IPS-18a (cell line): ENCODE measurements at regions not wholly inside any gene's neighbourhood (a gene's known extent, or its start where the extent isn't known, plus 50 kb on each side); places are given as distances from the start of the nearest gene placed in this dataset.

Source experiments
- H3K27ac ChIP-seq: one replicate; pipeline ENCODE4 v1.5.1; 2013; ENCODE audit warnings: low read length
- H3K27me3 ChIP-seq: one replicate; pipeline ENCODE4 v1.6.1; 2013; ENCODE audit warnings: mild to moderate bottlenecking, low read length; ENCODE audit not compliant: control insufficient read depth, insufficient read depth
- H3K36me3 ChIP-seq: one replicate; pipeline ENCODE4 v1.6.1; 2013; ENCODE audit warnings: low read depth, low read length; ENCODE audit not compliant: control insufficient read depth
- H3K4me1 ChIP-seq: one replicate; pipeline ENCODE4 v1.6.1; 2013; ENCODE audit warnings: low read depth, low read length; ENCODE audit not compliant: control insufficient read depth
- H3K4me3 ChIP-seq: one replicate; pipeline ENCODE4 v1.5.1; 2013; ENCODE audit warnings: low read length
- H3K9ac ChIP-seq: one replicate; pipeline ENCODE4 v1.6.1; 2013; ENCODE audit warnings: mild to moderate bottlenecking, low read length, moderate library complexity
- H3K9me3 ChIP-seq: one replicate; pipeline ENCODE4 v1.6.1; 2013; ENCODE audit warnings: low read depth, low read length; ENCODE audit not compliant: control insufficient read depth

DNA sequence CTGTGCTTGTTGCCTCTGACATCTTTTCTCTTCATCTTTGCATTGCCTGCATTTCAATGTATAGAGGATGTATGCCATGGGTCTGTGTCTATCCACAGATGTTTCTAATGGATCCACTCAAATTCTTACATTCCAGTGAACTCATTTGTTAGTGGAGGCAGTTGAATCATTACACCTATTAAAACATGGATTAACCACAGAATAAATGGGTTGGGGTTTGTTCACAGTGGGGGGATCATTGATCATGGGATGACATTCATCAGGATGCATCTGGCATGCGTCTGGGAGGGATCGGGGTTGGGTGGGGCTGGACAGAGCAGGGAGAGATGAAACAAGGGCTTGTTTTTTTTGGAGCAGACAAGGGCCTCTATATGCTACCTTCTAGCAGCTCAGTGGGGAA is 182.5 kb downstream of the RHOU start:
- H3K36me3 ChIP-seq, result no peaks in the 10 kb centered on the region
- no peaks in the 10 kb centered on the region for H3K9me3 ChIP-seq
- H3K27me3 ChIP-seq, result no peaks in the 10 kb centered on the region
- no peak overlapping the region for H3K9ac ChIP-seq
- H3K4me3 ChIP-seq, result no peak overlapping the region
- peaks cover 8% of the 10 kb centered on the region for H3K4me1 ChIP-seq
- H3K27ac ChIP-seq, result no peak overlapping the region

DNA sequence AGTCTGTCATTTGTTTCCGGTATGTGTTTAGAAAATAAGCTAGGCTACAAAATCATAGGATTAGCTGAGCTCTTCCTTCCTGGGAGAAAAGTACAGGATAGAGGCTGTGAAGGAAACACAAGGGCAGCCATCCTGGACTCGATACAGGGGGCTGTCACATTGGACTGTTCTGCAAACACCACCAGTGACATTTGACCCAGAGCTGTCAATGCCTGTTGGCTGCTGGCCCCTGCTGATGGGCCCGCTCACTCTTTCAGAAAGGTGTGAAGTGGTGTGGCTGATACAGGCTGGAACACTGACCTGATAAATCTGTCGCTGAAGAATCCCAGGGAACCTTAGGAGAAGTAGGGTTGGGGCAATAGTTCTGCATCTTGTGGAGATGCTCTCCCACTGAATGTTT is 183.1 kb downstream of the RHOU start:
- H3K4me1 ChIP-seq, result peaks cover 8% of the 10 kb centered on the region
- no peak overlapping the region for H3K4me3 ChIP-seq
- H3K9me3 ChIP-seq, result no peaks in the 10 kb centered on the region
- H3K27me3 ChIP-seq, result no peaks in the 10 kb centered on the region
- no peak overlapping the region for H3K9ac ChIP-seq
- H3K27ac ChIP-seq, result no peak overlapping the region
- H3K36me3 ChIP-seq, result no peaks in the 10 kb centered on the region

DNA sequence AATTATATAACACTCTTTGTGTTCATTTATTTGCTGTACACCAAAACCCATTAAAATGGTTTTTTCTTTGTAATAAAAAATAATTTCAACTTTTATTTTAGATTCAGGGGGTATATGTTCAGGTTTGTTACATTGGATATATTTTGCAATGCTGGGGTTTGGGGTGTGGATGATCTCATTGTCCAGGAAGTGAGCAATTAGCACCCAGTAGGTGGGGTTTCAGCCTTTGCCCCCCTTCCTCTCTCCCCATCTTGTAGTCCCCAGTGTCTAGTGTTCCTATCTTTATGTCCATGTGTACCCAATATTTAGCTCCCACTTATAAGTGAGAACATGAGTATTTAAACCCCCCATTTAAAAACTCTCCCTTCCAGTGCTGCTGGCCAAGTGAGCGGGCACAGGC is 184.6 kb downstream of the RHOU start:
- no peaks in the 10 kb centered on the region for H3K27me3 ChIP-seq
- H3K4me1 ChIP-seq, result no peaks in the 10 kb centered on the region
- no peak overlapping the region for H3K9ac ChIP-seq
- no peak overlapping the region for H3K4me3 ChIP-seq
- H3K36me3 ChIP-seq, result no peaks in the 10 kb centered on the region
- H3K27ac ChIP-seq, result no peak overlapping the region
- H3K9me3 ChIP-seq, result no peaks in the 10 kb centered on the region

DNA sequence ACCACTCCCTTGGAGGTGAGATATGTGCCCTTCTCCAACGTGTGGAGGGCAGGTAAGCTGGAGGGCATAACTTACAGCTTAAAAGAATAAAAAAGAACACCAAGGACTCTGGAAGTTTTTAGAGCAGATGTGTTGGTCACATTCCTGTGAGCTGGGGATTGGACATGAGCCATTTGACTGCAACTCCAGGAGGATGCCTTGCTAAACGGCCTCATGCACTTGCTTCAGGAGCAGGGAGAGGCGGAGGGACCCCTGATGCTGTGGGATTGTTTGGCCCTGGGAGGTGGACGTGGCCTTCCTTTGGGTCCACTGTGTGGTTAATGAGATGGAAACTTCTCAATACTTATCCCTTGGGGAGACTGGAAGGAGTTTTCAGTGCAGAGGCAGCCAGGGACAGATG is 185.6 kb downstream of the RHOU start:
- no peaks in the 10 kb centered on the region for H3K27me3 ChIP-seq
- H3K27ac ChIP-seq, result no peak overlapping the region
- no peak overlapping the region for H3K4me3 ChIP-seq
- no peaks in the 10 kb centered on the region for H3K4me1 ChIP-seq
- no peak overlapping the region for H3K9ac ChIP-seq
- H3K36me3 ChIP-seq, result no peaks in the 10 kb centered on the region
- no peaks in the 10 kb centered on the region for H3K9me3 ChIP-seq

DNA sequence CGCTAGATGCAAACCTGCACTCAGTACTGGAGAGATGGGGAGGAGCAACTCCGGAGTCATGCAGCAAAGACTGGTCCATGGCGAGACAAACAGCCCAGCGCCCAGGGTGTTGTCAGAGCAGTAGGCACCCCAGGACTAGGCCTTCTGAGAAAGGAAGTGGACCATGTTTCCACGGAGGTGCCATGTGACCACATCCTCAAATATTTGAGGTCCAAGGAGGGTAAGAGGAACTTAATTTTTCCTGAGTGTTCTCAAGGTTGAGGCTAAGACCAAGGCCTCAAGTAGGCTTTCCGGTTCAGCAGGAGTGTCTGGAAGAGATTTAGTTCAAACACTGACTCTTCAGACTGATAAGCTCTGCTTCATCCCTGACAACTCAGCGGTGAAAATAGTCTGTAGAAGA is 186.2 kb downstream of the RHOU start:
- Histone ChIP-seq H3K9ac (no peak overlapping the region), H3K9me3 (no peaks in the 10 kb centered on the region), H3K27ac (no peak overlapping the region), H3K4me3 (no peak overlapping the region), H3K36me3 (no peaks in the 10 kb centered on the region), H3K4me1 (no peaks in the 10 kb centered on the region), H3K27me3 (no peaks in the 10 kb centered on the region)

DNA sequence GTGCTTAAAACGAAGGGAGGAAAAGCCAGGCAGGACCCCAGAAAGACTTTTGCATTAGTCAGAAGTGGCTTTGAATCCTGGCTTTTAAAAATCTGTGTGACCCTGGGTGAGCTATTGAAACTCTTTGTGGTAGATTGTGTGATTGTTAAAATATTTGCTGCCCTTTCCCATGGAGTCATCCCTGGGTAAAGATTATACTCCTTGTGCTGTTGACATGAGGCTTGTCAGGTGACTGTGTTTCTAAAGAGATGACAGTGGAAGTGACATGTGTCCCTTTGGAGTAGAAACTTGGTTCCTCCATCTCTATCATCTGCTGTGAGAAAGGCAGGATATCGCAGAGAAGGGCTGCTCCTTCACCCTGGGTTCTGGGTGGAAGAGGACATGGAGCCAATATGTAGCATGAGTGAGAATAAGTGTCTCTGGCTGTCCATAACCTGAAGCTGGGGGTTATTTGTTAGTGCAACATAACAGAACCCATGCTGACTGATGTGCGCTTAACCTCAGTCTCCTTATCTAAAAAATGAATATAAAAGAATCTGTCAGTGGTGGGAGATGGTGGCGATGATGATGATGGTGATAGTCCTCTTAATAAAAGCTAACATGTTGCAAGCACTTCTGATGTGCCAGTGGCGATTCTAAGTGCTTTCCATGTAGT is 187.6 kb downstream of the RHOU start:
- Histone ChIP-seq H3K27me3 (no peaks in the 10 kb centered on the region), H3K36me3 (no peaks in the 10 kb centered on the region), H3K9me3 (no peaks in the 10 kb centered on the region), H3K9ac (no peak overlapping the region), H3K4me3 (no peak overlapping the region), H3K4me1 (no peaks in the 10 kb centered on the region), H3K27ac (no peak overlapping the region)

DNA sequence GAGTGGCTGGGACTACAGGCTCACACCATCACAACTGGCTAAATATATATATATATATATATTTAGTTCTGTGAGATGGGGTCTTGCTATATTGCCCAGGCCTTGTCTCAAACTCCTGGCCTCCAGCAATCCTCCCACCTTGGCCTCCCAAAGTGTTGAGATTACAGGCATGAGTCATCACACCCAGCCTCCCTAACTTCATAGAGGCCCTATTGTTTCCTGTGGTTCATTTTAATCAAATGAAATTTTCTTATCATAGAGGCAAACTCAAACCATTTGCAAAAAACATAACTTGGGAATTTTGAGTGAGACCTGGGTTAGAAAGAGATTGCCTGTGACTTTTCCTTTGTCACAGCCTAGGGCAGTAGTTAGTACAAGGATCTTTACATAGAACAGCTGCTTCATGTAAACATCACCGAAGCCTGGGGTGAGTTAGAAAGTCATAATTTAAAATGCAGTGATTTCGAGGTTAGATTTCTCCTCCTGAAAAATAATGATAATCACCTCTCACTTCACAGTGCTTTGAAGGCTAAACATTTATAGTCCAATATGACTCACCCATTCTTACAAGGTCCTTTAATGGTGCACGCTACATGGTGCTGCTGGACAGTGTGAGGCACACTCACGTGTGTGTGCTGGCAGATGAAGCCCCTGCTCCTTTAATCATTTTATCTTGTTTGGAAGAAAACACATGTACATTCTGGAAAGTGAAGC is 188.9 kb downstream of the RHOU start:
- H3K4me1 ChIP-seq, result no peaks in the 10 kb centered on the region
- no peak overlapping the region for H3K4me3 ChIP-seq
- no peaks in the 10 kb centered on the region for H3K27me3 ChIP-seq
- no peak overlapping the region for H3K9ac ChIP-seq
- no peak overlapping the region for H3K27ac ChIP-seq
- no peaks in the 10 kb centered on the region for H3K36me3 ChIP-seq
- H3K9me3 ChIP-seq, result no peaks in the 10 kb centered on the region

DNA sequence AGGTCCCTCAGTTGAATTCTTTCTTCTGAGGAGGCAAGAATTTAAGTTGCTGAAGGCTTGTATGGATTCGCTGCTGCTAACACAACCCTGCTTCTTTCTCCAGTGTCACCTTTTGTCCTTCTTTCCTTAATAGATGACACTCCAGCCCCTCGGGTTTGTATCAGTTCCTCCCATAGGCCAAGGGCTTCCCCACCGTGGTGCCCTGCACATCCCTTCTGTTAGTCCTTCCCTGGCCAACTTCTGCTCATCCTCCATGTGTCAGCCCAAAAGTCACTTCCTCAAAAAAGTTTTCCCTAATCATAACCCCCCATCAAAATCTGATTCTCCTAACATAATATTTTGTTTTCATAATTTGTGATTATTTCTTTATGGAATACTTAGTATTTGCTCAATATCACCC is 190.4 kb downstream of the RHOU start:
- H3K36me3 ChIP-seq, result no peaks in the 10 kb centered on the region
- H3K4me1 ChIP-seq, result no peaks in the 10 kb centered on the region
- no peak overlapping the region for H3K4me3 ChIP-seq
- no peaks in the 10 kb centered on the region for H3K27me3 ChIP-seq
- H3K9ac ChIP-seq, result no peak overlapping the region
- H3K9me3 ChIP-seq, result peaks cover 4% of the 10 kb centered on the region
- no peak overlapping the region for H3K27ac ChIP-seq

DNA sequence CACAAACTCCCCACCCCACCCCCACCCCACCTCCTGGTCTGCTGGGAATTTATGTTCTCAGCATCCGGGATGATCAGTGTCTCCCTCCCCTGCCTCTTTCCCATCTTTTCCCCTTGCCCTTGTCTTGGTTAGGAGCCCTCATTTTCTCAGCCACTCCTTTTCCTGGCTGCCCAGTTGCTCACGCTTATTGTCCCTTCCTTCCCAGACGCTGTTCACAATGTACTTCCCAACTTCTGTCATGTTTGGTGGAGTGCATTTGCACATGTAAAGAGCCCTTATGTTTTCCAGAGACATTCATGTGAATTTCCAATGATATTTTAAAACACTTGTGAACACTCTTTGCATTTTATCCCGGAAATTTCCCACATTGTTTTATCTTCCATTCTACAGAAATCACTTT is 192.1 kb downstream of the RHOU start:
- Histone ChIP-seq H3K27me3 (no peaks in the 10 kb centered on the region), H3K4me1 (no peaks in the 10 kb centered on the region), H3K9me3 (peaks cover 4% of the 10 kb centered on the region), H3K27ac (no peak overlapping the region), H3K9ac (no peak overlapping the region), H3K4me3 (no peak overlapping the region), H3K36me3 (no peaks in the 10 kb centered on the region)

DNA sequence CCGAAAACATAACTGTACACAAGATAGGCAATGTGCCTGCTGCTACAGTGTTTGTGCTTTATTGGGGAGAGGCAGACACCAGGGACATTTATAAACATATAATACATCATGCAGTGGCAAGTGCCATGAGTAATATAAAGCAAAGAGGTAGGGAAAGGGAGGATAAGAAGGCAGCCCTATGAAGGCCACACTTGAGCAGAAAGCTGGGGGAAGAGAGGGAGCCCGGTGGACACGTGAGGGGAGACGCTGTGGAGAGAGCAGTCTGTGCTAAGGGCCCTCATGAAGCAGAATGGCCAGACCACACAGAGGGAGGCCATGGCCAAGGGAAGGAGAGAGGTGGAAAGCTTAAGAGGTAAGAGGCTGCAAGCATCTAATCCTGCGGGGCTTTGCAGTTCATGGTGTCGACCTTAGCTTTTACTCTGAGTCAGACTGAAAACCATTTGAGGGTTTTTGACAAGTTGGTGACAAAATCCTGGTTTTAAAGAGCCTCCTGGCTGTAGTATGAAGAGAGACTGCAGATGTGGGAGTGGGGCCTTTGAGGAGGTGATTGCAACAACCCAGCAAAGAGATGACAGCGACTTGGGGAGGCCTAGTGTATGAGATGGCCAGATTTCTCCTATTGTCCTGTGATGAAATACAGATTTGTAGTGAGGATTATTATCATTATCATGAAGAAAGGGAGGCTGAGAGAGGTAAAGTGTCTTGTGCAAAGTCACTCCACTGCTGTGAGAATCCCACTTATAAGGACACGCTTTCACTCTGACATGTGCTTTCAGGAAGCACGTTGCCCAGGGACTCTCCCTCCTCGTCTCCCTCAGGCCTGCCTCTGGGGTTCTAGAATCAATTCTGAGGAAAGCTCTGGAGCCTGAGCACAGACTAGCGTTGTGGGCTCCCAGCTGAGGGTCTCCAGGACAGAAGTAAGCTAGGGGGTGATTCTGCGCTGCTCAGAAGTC is 192.9 kb downstream of the RHOU start:
- H3K4me3 ChIP-seq, result no peak overlapping the region

DNA sequence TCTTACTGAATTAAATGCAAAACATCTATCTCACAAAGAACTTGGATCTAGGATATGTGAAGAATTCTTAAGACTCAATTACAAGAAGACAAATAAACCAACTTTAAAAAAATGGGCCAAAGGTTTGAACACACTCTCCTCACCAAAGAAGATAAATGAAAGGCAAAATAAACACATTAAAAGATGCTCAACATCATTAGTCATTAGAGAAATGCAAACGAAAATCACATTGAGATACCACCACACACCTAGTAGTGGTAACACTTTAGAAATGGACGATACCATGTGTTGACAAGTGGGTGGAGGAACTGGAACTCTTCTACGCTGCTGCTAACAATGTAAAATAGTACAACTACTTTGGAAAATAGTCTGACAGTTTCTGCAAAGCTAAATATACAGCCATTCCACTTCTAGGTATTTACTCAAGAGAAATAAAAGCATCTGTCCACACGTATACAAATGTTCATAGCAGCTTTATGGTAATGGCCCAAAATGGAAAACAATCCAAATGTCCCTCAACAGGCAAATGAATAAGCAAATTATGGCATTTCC is 194.3 kb downstream of the RHOU start:
- no peaks in the 10 kb centered on the region for H3K36me3 ChIP-seq
- H3K4me3 ChIP-seq, result no peak overlapping the region
- no peaks in the 10 kb centered on the region for H3K4me1 ChIP-seq
- H3K27me3 ChIP-seq, result no peaks in the 10 kb centered on the region
- no peak overlapping the region for H3K27ac ChIP-seq
- no peak overlapping the region for H3K9ac ChIP-seq
- peaks cover 4% of the 10 kb centered on the region for H3K9me3 ChIP-seq

More for the DNA sequence above, 192.9 kb downstream of the RHOU start:
- Histone ChIP-seq H3K27ac (no peak overlapping the region), H3K9ac (no peak overlapping the region), H3K27me3 (no peaks in the 10 kb centered on the region), H3K9me3 (peaks cover 4% of the 10 kb centered on the region), H3K36me3 (no peaks in the 10 kb centered on the region), H3K4me1 (no peaks in the 10 kb centered on the region)
